Right lobe of liver (tissue), 4 donors: ENCODE measurements at regions not wholly inside any gene's neighbourhood (a gene's known extent, or its start where the extent isn't known, plus 50 kb on each side); places are given as distances from the start of the nearest gene placed in this dataset.

ENCODE experiments used
- CTCF ChIP-seq, 4 donors: fragments of 200-600 bp in 3 of 4; fragments of 450-650 bp in 1 of 4; IDR thresholded peaks; one replicate each; pipeline versions ENCODE4 v1.5.1 to v1.8.0; 2016 to 2022; ENCODE audit warnings: antibody characterized with exemption in 4 of 4, mild to moderate bottlenecking in 2 of 4
- POLR2A ChIP-seq: fragments of 450-650 bp; IDR thresholded peaks from one replicate; pipeline ENCODE4 v1.6.1; 2017; ENCODE audit warnings: antibody characterized with exemption, mild to moderate bottlenecking
- donor health status: DM: no; HTN: no; CAD: no.
- donor health status: DM: no; HTN: no; CAD: no.
- donor health status: DM: no; HTN: yes; CAD: no.

- no peak for TF ChIP-seq CTCF (IDR thresholded peaks at IDR 0.05)
- TF ChIP-seq POLR2A = no peak
Measured at GRCh38 chr19:31976775-31977536, 368.5 kb upstream of the ZNF507 start.
